ENCODE measurements at regions not wholly inside any gene's neighbourhood (a gene's known extent, or its start where the extent isn't known, plus 50 kb on each side); places are given as distances from the start of the nearest gene placed in this dataset.

DNA sequence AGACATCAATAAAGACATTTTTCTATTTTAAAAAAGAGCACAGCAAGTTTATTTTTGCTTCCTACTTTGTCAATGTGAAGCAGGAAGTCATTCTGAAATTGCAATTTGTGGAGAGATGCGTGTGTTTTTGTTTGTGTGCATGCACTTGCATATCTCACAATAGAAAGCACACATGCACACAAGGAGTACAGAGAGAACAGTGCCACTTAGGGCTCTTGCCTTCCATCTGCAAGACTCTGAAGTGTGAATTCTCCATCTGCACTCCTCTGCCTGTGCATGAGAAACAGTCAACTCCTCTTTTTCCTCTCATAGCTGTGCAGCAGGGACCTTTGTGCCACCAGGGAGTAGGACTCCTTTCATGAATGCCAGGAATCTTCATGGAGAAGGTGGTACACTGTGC lies 316.3 kb upstream of the CNR1 start:
- Histone ChIP-seq H3K36me3 (ENCODE audit: control insufficient read depth in 3 of 3, insufficient read depth in 2 of 3, low read depth in 1 of 3, low read length in 3 of 3) (no peaks in the 10 kb centered on the region), H3K27ac (ENCODE audit: low read depth in 1 of 3, low read length in 2 of 3) (no peak overlapping the region), H3K4me1 (ENCODE audit: control insufficient read depth in 3 of 3, insufficient read depth in 2 of 3, low read depth in 1 of 3, low read length in 2 of 3) (no peaks in the 10 kb centered on the region), H3K9me3 (ENCODE audit: control insufficient read depth in 2 of 2, insufficient read depth in 1 of 2, low read depth in 1 of 2, low read length in 1 of 2) (peaks cover 0 to 7% of the 10 kb centered on the region in 2 donors), H3K27me3 (ENCODE audit: control insufficient read depth in 3 of 3, insufficient read depth in 3 of 3, low read length in 3 of 3) (no peaks in the 10 kb centered on the region), H3K4me3 (ENCODE audit: low read depth in 1 of 3, low read length in 3 of 3) (no peak overlapping the region)
- no peak for DNase-seq
- 64 to 79% (median 67%) methylated on average over 1 of the region's 1 CpG for WGBS, 3 donors
- no peak for FAIRE-seq

DNA sequence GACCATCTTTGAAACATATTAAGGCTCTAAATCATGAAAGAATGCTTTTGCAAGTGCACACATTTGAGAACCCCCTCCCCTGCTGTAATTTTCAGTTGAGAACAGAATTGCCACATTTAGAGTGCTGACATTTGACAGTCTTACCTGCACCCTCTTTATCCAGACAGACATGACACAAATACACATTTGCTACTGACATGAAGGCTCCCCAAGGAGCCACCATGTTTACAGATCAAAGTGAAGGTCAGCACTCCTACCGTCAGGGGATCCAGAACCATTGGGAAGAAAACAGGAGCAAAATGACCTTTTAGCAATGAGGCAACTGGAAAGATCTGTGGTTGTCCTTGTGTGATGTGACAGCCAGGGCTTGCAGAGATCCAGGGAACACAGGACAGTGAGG lies 315.4 kb upstream of the CNR1 start:
- WGBS, 3 donors = 50 to 68% (median 60%) methylated on average over 1 of the region's 1 CpG
- Histone ChIP-seq H3K9me3 (ENCODE audit: control insufficient read depth in 2 of 2, insufficient read depth in 1 of 2, low read depth in 1 of 2, low read length in 1 of 2) (peaks cover 0 to 7% of the 10 kb centered on the region in 2 donors), H3K4me3 (ENCODE audit: low read depth in 1 of 3, low read length in 3 of 3) (no peak overlapping the region), H3K27ac (ENCODE audit: low read depth in 1 of 3, low read length in 2 of 3) (no peak overlapping the region), H3K36me3 (ENCODE audit: control insufficient read depth in 3 of 3, insufficient read depth in 2 of 3, low read depth in 1 of 3, low read length in 3 of 3) (no peaks in the 10 kb centered on the region), H3K4me1 (ENCODE audit: control insufficient read depth in 3 of 3, insufficient read depth in 2 of 3, low read depth in 1 of 3, low read length in 2 of 3) (no peaks in the 10 kb centered on the region), H3K27me3 (ENCODE audit: control insufficient read depth in 3 of 3, insufficient read depth in 3 of 3, low read length in 3 of 3) (no peaks in the 10 kb centered on the region)
- FAIRE-seq (no peak), DNase-seq (no peak)

DNA sequence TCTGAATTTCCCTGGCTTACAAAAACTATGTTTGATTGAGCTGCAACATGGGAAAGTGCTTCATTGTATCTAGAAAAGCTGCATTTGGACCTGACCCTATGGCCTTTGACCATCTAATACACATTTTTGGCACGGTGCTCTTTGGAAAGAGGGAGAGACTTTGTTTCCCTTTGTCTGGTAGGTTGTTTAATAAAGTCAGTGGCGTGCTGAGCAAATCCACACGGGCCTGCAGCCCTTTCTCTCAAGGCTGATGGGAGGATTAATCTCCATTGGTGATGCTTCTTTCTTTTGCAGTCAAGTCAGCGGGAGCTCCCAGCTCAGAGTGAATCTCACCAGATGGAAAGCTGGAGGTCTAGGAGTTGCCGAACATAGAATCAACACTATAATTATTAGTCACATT lies 314.7 kb upstream of the CNR1 start:
- no peaks in the 10 kb centered on the region for H3K36me3 ChIP-seq (ENCODE audit: control insufficient read depth in 3 of 3, insufficient read depth in 2 of 3, low read depth in 1 of 3, low read length in 3 of 3)
- H3K4me3 ChIP-seq (ENCODE audit: low read depth in 1 of 3, low read length in 3 of 3) = no peak overlapping the region
- no peaks in the 10 kb centered on the region for H3K27me3 ChIP-seq (ENCODE audit: control insufficient read depth in 3 of 3, insufficient read depth in 3 of 3, low read length in 3 of 3)
- 76 to 84% (median 83%) methylated on average over 5 of the region's 5 CpGs for WGBS, 3 donors
- peaks cover 0 to 5% of the 10 kb centered on the region in 2 donors for H3K9me3 ChIP-seq (ENCODE audit: control insufficient read depth in 2 of 2, insufficient read depth in 1 of 2, low read depth in 1 of 2, low read length in 1 of 2)
- DNase-seq (no peak), FAIRE-seq (no peak)
- no peaks in the 10 kb centered on the region for H3K4me1 ChIP-seq (ENCODE audit: control insufficient read depth in 3 of 3, insufficient read depth in 2 of 3, low read depth in 1 of 3, low read length in 2 of 3)
- H3K27ac ChIP-seq (ENCODE audit: low read depth in 1 of 3, low read length in 2 of 3) = no peak overlapping the region

DNA sequence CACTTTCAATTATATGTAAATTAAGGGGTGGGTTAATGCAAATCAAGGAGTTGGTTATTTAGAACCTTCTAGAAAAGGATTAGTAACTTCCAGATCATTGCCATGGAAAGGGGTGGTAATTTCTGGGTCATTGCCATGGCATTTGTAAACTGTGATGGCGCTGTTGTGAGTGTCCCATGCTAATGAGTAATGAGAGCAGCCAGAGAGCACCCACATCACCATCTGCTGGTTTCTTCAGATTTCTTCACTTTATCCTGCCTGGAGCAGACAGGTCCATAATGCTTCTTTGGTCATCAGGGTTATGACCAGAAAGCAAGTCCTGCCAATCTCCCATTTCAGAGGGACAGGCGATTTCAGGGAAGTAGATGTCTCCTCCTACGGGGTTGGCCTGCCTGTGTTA lies 311.3 kb upstream of the CNR1 start:
- Histone ChIP-seq H3K9me3 (ENCODE audit: control insufficient read depth in 2 of 2, insufficient read depth in 1 of 2, low read depth in 1 of 2, low read length in 1 of 2) (no peaks in the 10 kb centered on the region), H3K27me3 (ENCODE audit: control insufficient read depth in 3 of 3, insufficient read depth in 3 of 3, low read length in 3 of 3) (no peaks in the 10 kb centered on the region), H3K36me3 (ENCODE audit: control insufficient read depth in 3 of 3, insufficient read depth in 2 of 3, low read depth in 1 of 3, low read length in 3 of 3) (no peaks in the 10 kb centered on the region), H3K4me3 (ENCODE audit: low read depth in 1 of 3, low read length in 3 of 3) (no peak overlapping the region), H3K4me1 (ENCODE audit: control insufficient read depth in 3 of 3, insufficient read depth in 2 of 3, low read depth in 1 of 3, low read length in 2 of 3) (no peaks in the 10 kb centered on the region), H3K27ac (ENCODE audit: low read depth in 1 of 3, low read length in 2 of 3) (no peak overlapping the region)
- DNase-seq (no peak), FAIRE-seq (no peak)
- 67 to 88% (median 81%) methylated on average over 3 of the region's 3 CpGs for WGBS, 3 donors

DNA sequence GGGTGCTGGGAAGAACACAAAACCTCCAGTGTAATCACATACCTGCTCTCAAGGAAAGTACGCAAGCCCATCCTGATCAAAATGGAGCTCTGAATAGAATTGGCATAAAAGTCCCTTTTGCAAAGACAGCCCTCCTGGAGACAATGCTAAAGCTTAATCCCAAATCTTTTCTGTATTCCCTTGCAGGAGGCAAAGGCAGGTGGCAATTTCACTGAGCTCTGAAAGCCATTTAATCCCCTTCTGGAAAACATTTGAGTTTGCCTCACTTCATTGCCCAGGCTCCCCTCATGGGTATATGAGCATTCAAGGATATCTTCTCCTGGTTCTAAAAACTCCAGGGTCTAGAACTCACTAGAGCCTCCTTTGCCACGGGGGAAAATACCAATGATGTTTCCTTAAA lies 310.2 kb upstream of the CNR1 start:
- WGBS, 3 donors = 58 to 76% (median 63%) methylated on average over 2 of the region's 2 CpGs
- no peaks in the 10 kb centered on the region for H3K27me3 ChIP-seq (ENCODE audit: control insufficient read depth in 3 of 3, insufficient read depth in 3 of 3, low read length in 3 of 3)
- FAIRE-seq = no peak
- H3K36me3 ChIP-seq (ENCODE audit: control insufficient read depth in 3 of 3, insufficient read depth in 2 of 3, low read depth in 1 of 3, low read length in 3 of 3) = no peaks in the 10 kb centered on the region
- H3K27ac ChIP-seq (ENCODE audit: low read depth in 1 of 3, low read length in 2 of 3) = no peak overlapping the region
- no peak for DNase-seq
- no peaks in the 10 kb centered on the region for H3K9me3 ChIP-seq (ENCODE audit: control insufficient read depth in 2 of 2, insufficient read depth in 1 of 2, low read depth in 1 of 2, low read length in 1 of 2)
- no peak overlapping the region for H3K4me3 ChIP-seq (ENCODE audit: low read depth in 1 of 3, low read length in 3 of 3)
- no peaks in the 10 kb centered on the region for H3K4me1 ChIP-seq (ENCODE audit: control insufficient read depth in 3 of 3, insufficient read depth in 2 of 3, low read depth in 1 of 3, low read length in 2 of 3)

DNA sequence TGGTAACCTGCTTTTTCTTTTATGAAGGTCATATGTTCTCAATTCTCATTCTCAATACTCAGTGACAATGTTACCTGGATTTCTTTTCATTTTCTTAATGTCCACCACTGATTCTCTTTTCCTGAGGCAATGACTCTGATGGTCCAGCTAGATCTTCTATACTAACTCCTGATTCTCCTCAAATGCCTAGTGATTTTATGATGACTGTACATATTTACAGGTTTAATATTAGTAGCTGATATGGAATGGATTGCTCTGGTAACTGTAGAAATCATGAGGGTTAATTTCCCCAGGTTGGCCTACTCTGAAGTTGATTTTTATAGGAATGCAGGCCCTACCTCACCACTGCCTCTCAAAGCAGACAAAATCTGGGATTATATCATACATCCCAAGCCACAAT lies 308.6 kb upstream of the CNR1 start:
- no peaks in the 10 kb centered on the region for H3K36me3 ChIP-seq (ENCODE audit: control insufficient read depth in 3 of 3, insufficient read depth in 2 of 3, low read depth in 1 of 3, low read length in 3 of 3)
- no peaks in the 10 kb centered on the region for H3K4me1 ChIP-seq (ENCODE audit: control insufficient read depth in 3 of 3, insufficient read depth in 2 of 3, low read depth in 1 of 3, low read length in 2 of 3)
- DNase-seq = no peak
- H3K27me3 ChIP-seq (ENCODE audit: control insufficient read depth in 3 of 3, insufficient read depth in 3 of 3, low read length in 3 of 3) = no peaks in the 10 kb centered on the region
- no peak overlapping the region for H3K4me3 ChIP-seq (ENCODE audit: low read depth in 1 of 3, low read length in 3 of 3)
- H3K9me3 ChIP-seq (ENCODE audit: control insufficient read depth in 2 of 2, insufficient read depth in 1 of 2, low read depth in 1 of 2, low read length in 1 of 2) = no peaks in the 10 kb centered on the region
- no peak overlapping the region for H3K27ac ChIP-seq (ENCODE audit: low read depth in 1 of 3, low read length in 2 of 3)
- FAIRE-seq = no peak

DNA sequence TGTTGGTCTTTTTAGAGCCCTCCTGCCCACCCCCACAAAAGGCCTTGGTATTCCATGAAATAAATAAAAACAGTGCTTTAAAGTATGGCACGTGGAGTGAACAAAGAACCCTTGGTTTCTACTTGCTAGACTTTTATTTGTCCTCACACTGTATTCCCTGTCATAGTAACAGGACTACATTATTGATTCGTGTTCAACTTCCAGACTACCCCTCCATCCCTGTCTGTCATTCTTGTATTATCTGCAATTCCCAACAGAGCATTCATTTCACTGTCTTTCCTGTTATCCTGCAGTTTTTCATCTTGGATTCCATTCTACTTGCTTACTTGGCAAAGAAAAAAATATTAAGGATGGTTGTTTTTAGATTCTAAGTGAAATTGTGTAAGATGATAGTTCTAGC lies 307.4 kb upstream of the CNR1 start:
- WGBS, 3 donors = 25 to 44% (median 38%) methylated on average over 2 of the region's 2 CpGs
- Histone ChIP-seq H3K4me3 (ENCODE audit: low read depth in 1 of 3, low read length in 3 of 3) (no peak overlapping the region), H3K4me1 (ENCODE audit: control insufficient read depth in 3 of 3, insufficient read depth in 2 of 3, low read depth in 1 of 3, low read length in 2 of 3) (no peaks in the 10 kb centered on the region), H3K27ac (ENCODE audit: low read depth in 1 of 3, low read length in 2 of 3) (no peak overlapping the region), H3K27me3 (ENCODE audit: control insufficient read depth in 3 of 3, insufficient read depth in 3 of 3, low read length in 3 of 3) (no peaks in the 10 kb centered on the region), H3K9me3 (ENCODE audit: control insufficient read depth in 2 of 2, insufficient read depth in 1 of 2, low read depth in 1 of 2, low read length in 1 of 2) (peaks cover 0 to 4% of the 10 kb centered on the region in 2 donors), H3K36me3 (ENCODE audit: control insufficient read depth in 3 of 3, insufficient read depth in 2 of 3, low read depth in 1 of 3, low read length in 3 of 3) (no peaks in the 10 kb centered on the region)
- FAIRE-seq = no peak
- DNase-seq = no peak

DNA sequence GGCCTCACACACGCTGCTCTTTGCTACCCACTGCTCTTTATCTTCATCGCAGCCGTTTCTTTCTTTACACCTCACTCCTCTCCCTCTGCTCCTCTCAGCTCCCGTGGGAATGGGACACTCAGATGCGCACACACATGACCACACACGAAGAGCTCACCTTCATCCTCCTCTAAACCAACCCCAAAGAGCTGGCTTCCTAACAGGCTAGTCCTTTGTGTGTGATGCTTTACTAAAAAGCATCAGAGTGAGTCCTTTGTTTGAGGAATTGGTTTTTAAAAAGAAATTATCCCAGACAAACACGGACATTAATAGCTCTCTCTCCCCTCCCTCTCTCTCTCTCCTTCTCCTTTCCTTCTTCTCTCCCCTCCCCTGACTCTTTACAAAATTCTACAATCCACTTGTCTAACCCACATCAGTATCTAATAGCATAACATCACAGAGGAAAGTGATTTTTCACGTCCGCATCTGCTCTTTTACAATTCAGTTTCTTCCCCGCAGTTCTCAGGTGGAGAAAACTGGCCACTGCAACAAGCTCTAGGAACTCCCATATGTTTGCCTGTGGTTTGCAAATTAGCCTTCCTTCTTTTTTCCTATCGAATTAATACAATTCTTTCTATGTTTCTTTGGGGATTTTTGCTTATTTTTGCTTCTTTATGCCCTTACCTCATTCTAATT lies 306.8 kb upstream of the CNR1 start:
- Histone ChIP-seq H3K27me3 (ENCODE audit: control insufficient read depth in 3 of 3, insufficient read depth in 3 of 3, low read length in 3 of 3) (no peaks in the 10 kb centered on the region), H3K4me1 (ENCODE audit: control insufficient read depth in 3 of 3, insufficient read depth in 2 of 3, low read depth in 1 of 3, low read length in 2 of 3) (no peaks in the 10 kb centered on the region), H3K4me3 (ENCODE audit: low read depth in 1 of 3, low read length in 3 of 3) (no peak overlapping the region), H3K36me3 (ENCODE audit: control insufficient read depth in 3 of 3, insufficient read depth in 2 of 3, low read depth in 1 of 3, low read length in 3 of 3) (no peaks in the 10 kb centered on the region), H3K27ac (ENCODE audit: low read depth in 1 of 3, low read length in 2 of 3) (no peak overlapping the region), H3K9me3 (ENCODE audit: control insufficient read depth in 2 of 2, insufficient read depth in 1 of 2, low read depth in 1 of 2, low read length in 1 of 2) (peaks cover 0 to 4% of the 10 kb centered on the region in 2 donors)
- FAIRE-seq = no peak
- 44 to 52% (median 49%) methylated on average over 11 of the region's 11 CpGs for WGBS, 3 donors
- no peak for DNase-seq

DNA sequence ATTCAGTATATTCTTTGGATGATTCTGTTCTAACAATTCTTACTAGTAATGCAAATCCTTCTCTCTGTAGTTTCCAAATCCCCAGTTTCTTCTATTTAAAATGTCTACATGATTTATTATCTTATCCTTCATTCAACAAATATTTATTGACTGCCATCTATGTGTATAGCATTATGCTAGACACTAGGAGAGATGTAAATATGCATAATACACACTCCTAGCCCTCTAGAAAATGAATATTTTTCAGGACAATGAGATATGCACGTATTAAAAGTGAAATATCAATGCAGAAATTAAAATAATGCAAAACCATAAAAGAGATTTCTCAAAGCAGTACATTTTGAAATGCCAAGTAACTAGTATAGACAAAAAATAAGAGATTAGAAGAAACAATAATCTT lies 293.5 kb upstream of the CNR1 start:
- no peak for DNase-seq
- WGBS, 3 donors = 5 to 40% (median 13%) methylated on average over 1 of the region's 1 CpG
- Histone ChIP-seq H3K36me3 (ENCODE audit: control insufficient read depth in 3 of 3, insufficient read depth in 2 of 3, low read depth in 1 of 3, low read length in 3 of 3) (no peaks in the 10 kb centered on the region), H3K27ac (ENCODE audit: low read depth in 1 of 3, low read length in 2 of 3) (no peak overlapping the region), H3K4me1 (ENCODE audit: control insufficient read depth in 3 of 3, insufficient read depth in 2 of 3, low read depth in 1 of 3, low read length in 2 of 3) (no peaks in the 10 kb centered on the region), H3K27me3 (ENCODE audit: control insufficient read depth in 3 of 3, insufficient read depth in 3 of 3, low read length in 3 of 3) (no peaks in the 10 kb centered on the region), H3K9me3 (ENCODE audit: control insufficient read depth in 2 of 2, insufficient read depth in 1 of 2, low read depth in 1 of 2, low read length in 1 of 2) (no peaks in the 10 kb centered on the region), H3K4me3 (ENCODE audit: low read depth in 1 of 3, low read length in 3 of 3) (no peak overlapping the region)
- no peak for FAIRE-seq
